Fibroblast of villous mesenchyme (primary cell): ENCODE measurements at regions not wholly inside any gene's neighbourhood (a gene's known extent, or its start where the extent isn't known, plus 50 kb on each side); places are given as distances from the start of the nearest gene placed in this dataset.

Source experiments
- DNase-seq: peaks from one replicate; pipeline ENCODE4 v3.0.0-alpha.2; 2010; ENCODE audit warnings: low read depth
- H3K4me3 ChIP-seq: 2 replicates; pipeline ENCODE4 v1.5.1; 2011; ENCODE audit warnings: low read depth, mild to moderate bottlenecking, low read length
- CTCF ChIP-seq: IDR thresholded peaks from 2 replicates; pipeline ENCODE4 v1.5.1; 2012; ENCODE audit warnings: low read depth, mild to moderate bottlenecking, low read length; ENCODE audit not compliant: insufficient read depth

- H3K4me3 ChIP-seq, result no peak overlapping the region
- no peak for TF ChIP-seq CTCF
- no peak for DNase-seq
Measured at GRCh38 chr5:85148701-85149100, 764.0 kb upstream of the EDIL3 start.

- H3K4me3 ChIP-seq, result no peak overlapping the region
- no peak for DNase-seq
- TF ChIP-seq CTCF, result no peak
Measured at GRCh38 chr5:85159395-85159794, 774.7 kb upstream of the EDIL3 start.

GRCh38 chr5:85168474-85168873, 783.8 kb upstream of the EDIL3 start:
- no peak for TF ChIP-seq CTCF
- no peak overlapping the region for H3K4me3 ChIP-seq
- no peak for DNase-seq

- no peak overlapping the region for H3K4me3 ChIP-seq
- no peak for TF ChIP-seq CTCF
- DNase-seq, result no peak
Measured at GRCh38 chr5:85170183-85170582, 785.5 kb upstream of the EDIL3 start.

- DNase-seq, result no peak
- no peak for TF ChIP-seq CTCF
- no peak overlapping the region for H3K4me3 ChIP-seq
Measured at GRCh38 chr5:85173469-85173868, 788.8 kb upstream of the EDIL3 start.

- H3K4me3 ChIP-seq, result no peak overlapping the region
- DNase-seq, result no peak
- TF ChIP-seq CTCF, result no peak
Measured at GRCh38 chr5:85182344-85182743, 797.7 kb upstream of the EDIL3 start.

- no peak for TF ChIP-seq CTCF
- no peak for DNase-seq
- H3K4me3 ChIP-seq, result no peak overlapping the region
Measured at GRCh38 chr5:85204289-85204688, 819.6 kb upstream of the EDIL3 start.
